T-helper 1 cell (primary cell): ENCODE measurements at regions not wholly inside any gene's neighbourhood (a gene's known extent, or its start where the extent isn't known, plus 50 kb on each side); places are given as distances from the start of the nearest gene placed in this dataset.

Experiments
- DNase-seq, 5 donors: peaks; one replicate each; pipeline ENCODE4 v3.0.0-alpha.2; 2012 to 2020

GRCh38 chr9:73011181-73011750, 58.4 kb upstream of the ALDH1A1 start:
- no peak for DNase-seq

- no peak for DNase-seq
These were observed 56.9 kb upstream of the ALDH1A1 start for GRCh38 chr9:73009649-73010288.

- DNase-seq, result no peak
These were observed 55.3 kb upstream of the ALDH1A1 start for GRCh38 chr9:73007966-73008672.

DNA sequence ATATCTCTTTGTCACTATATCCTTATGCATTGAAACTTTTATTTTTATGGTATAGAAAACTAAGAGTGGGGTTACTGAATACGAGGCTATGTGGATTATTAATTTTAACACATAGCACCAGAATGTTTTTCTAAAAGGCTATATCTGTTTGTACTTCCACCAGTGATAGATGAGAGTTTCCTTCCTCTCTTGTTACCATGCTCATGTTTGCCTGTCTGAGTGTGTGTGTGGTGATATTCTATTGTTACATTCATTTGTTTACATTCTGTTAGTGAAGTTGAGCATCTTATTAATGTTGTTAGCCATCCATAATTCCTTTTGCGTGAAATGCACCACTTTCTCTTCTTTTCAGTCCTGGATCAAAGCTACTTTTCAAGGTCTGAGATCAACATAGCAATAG, 54.1 kb upstream of the ALDH1A1 start:
- no peak for DNase-seq
